ENCODE measurements at regions not wholly inside any gene's neighbourhood (a gene's known extent, or its start where the extent isn't known, plus 50 kb on each side); places are given as distances from the start of the nearest gene placed in this dataset.
"Not testable (repeated sequence)": the region's sequence is repeated elsewhere in the genome, so short reads cannot be mapped to it uniquely, and the experiment has no call there.

DNA sequence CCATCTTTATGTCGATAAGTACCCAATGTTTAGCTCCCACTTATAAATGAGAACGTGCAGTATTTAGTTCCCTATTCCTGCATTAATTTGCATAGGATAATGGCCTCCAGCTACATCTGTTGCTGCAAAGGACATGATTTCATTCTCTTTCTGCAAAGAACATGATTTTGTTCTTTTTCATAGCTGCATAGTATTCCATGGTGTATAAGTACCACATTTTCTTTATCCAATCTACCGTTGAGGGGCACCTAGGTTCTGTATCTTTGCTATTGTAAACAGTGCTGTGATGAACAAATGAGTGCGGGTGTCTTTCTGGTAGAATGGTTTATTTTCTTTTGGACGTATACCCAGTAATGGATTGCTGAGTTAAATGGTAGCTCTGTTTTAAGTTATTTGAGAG, 63.0 kb downstream of the HLX start:
- DNase-seq (ENCODE audit: low read depth in 3 of 3), result no peak

DNA sequence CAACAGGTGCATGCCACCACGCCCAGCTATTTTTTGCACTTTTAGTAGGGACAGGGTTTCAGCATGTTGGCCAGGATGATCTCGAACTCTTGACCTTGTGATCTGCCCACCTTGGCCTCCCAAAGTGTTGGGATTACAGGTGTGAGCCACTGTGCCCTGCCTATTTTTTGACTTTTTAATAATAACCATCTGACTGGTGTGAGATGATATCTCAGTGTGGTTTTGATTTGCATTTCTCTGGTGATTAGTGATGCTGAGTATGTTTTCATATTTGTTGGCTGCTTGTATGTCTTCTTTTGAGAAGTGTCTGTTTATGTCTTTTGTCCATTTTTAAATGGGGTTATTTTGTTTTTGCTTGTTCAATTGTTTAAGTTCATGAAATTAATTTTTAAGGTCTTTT, 63.7 kb downstream of the HLX start:
- DNase-seq (ENCODE audit: low read depth in 3 of 3), result not testable (repeated sequence)

DNA sequence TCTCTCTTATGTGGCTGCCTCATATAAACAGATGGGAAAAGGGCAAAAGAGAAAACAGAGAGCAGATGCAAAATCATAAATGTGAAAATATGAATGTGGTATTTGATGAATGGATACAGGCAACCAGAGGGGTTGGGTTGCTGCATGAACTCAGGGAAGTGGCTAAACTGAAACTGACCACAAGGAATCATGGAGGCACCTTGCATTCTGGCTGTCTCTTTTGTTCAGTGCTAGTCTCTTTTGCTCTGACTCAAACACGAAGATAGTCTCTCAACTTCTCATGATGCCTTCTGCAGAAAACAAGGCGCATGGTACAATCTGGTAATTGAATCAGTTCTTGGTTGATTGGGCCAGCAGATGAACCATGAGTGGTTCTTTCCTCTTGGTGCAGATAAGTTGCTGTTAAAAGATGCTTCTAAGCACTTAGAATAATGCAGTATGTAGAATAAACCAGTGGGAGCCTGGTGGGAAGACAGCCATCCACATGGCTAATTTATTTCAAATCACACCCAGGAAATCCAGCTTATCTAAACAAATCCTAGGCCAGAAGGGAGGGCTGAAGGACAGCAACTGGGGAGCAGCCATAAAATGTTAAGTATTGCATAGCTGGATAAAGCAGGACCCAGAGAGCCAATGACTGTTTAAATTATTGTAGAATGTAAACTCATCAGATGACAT, 64.2 kb downstream of the HLX start:
- DNase-seq (ENCODE audit: low read depth in 3 of 3), result no peak

DNA sequence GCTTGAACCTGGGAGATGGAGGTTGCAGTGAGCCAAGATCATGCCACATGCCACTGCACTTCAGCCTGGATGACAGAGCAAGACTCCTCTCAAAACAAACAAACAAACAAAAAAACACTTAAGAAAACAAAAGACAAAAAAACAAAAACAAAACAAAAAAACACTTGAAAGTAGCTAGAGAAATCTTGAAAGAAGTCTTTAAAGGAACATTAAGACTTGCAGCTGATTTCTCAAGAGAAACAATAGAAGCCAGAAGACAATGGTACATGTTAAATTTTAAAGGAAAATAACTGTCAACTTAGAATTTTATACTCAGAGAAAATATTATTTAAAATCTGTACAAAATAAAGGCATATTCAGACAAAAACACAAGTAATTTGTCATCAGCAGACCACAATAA, 71.3 kb downstream of the HLX start:
- DNase-seq (ENCODE audit: low read depth in 3 of 3), result no peak

DNA sequence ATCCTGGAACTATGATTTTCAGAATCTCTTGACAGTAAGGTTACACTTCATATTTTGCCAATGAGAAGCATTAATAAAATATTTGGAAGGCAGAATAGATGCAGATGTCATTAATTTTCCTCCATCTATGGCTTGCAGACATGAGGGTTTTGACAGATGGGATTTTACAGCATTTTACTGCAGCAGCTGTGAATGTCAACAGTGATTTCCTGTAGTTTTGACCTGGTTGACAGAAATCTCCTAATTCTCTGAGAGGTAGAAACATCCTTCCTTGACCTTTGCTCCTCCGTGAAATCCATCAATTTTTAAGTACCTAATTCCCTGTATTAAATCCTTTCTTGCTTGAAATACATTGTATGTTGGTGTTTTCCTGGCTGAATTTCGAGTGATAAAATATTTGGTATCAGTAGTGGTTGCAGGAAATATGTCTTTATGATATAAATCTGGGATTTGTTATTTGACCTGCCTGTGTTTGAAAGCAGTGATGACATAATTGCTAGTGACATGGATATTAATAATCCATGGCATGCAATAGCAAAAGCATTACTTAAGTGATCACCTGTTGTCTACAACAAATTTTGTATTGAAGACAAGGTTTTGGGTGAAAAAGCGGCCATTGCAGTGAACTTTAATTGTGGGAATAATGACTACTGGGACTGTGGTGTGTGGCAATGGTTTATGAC, 73.9 kb downstream of the HLX start:
- no peak for DNase-seq (ENCODE audit: low read depth in 3 of 3)

DNA sequence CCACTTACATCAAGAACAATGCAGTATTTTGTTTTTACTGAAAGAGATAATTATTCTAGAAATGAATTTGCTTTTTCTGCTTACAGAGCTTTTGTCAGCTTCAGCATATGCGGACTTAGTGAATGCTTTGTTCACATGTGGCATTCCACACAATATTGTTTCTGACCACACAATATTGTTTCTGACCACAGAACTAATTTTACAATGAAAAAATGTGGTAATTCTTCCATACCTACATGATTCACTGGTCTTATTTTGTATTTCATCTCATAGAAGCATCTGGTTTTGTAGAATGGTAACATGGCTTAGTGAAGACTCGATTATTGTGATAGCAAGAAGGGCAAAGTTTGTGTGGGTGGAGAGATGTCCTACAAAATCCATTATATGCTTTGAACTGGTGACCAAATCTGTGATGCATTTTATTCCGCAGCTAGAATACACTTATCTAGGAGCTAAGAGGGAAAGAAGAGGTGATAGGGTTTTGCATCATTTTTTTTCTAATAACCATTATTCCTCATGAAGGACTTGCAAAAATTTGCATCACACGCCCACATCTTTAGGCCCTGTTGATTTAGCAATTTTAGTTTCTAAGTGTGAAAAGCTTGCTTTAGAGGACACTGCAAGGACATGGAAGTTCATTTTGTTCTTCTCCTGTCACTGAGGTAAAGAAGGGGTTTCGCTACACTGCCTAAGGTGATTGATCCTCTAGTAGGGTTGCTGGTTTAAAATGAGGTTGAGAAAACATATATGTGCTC, 75.3 kb downstream of the HLX start:
- no peak for DNase-seq (ENCODE audit: low read depth in 3 of 3)

DNA sequence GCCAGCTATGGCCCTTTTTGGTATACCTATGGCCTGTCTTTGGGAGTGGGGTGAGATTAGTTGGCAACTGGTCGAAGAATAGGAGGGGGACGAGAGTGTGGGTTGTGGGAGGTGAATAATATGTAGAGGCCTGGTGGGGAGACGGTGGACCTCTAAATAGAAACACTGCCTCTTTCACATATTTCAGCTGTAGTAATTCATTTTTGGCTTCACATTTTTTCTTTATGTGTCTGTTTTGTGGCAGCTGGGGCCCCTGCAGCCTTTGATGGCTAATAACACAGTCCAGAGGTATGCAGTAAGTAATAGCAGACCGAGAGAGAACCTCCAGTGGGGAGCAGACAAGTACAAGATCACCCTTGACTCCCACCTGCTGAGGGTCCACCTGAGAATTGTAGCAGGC, 75.9 kb downstream of the HLX start:
- DNase-seq (ENCODE audit: low read depth in 3 of 3), result no peak

DNA sequence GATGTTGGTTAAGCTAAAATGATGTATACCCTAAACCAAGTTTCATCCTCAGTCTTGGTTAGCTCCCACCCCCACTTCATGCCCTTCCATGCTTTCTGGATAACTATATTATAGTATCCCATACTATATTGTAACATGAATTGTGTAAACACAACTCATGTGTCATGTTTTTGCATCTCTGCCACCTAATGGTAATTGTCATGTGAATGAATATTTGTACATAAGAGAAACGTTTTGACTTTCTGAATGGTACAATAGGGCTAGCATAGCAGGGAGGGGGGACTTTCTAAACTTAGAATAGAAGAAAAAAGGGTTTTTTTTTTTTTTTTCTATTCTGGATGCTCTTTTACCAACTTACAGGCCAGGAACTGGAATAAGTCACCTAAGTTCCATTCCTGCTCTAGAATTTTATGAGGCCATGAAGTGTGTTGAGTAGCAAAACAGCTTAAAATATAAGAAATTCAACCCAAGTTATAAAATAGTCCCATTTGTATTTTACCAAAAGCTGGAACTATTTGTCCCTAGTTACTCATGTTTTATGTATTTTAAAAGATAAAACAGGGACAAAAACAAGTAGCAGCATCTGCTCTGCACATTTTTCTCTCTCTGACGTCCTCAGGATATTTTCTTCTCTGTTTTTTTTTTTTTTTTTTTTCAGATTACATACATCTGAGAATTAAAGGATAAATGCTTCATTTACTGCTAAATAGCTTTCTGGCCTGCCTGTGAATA, 77.4 kb downstream of the HLX start:
- no peak for DNase-seq (ENCODE audit: low read depth in 3 of 3)

DNA sequence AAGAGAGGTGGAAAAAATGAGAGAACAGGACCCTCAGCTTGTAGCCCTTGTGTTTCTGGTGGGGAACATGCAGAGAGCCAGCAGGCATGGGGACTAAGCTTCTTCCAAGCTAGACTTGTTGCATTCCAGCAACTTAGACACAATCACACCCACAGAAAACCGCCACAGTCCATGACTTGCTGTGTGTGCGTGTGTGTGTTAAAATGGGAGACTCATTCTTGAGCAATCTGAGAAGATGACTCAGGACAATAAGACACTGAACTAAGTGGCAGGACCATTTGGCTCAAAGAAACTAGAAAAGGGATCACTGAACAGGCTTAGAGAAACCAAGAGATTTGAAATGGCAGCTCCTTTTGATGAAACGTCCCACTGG, 78.0 kb downstream of the HLX start:
- DNase-seq (ENCODE audit: low read depth in 3 of 3), result no peak

DNA sequence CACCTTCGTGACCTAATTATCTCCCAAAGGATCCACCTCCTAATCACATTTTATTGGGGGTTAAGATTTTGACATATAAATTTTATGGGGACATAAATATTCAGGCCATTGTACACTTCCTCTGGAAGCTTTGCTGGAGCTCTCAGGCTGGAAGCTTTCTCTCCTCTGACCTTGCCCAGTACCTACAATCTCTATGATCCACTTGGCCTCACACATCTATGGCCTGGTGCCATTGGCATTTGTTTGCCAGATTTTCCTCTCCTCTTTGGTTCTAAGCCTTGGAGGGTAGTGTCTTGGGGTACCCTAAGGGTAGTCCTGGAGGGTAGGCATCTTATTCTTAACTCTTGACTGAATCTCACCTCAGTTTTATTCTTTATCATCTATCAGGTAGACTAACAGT, 79.0 kb downstream of the HLX start:
- no peak for DNase-seq (ENCODE audit: low read depth in 3 of 3)

DNA sequence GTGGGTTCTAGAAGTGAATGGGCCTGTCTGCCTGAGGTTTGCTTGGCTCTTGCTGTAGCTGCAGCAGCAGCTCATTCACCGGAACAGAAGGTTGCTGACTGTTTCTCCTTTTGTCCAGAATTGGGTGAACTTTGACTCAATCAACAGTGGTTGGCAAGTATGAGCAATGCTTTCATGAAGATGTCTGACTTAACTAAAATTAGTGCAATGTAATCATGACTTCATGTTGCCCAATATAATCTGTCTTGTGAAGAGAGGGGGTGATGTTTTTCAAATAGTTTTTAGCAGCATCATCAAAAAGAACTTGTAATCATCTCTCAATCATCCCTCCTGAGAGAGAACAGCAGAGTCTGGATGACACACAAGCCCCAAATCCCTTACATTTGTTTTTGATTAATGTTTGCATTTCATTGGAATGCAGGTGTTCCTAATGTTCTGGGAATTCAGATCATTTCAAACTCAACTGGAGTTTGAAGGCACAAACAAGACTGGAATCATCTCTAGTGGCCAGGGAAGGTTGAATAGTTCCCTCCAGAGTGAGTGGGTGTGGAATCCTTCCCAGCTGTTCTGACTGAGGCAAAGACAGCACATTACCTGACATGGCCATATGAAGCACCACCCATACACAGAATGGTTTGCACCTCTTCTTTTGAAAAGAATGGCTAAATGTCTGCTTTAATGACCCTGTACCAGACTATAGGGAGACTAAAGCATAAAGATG, 82.9 kb downstream of the HLX start:
- DNase-seq (ENCODE audit: low read depth in 3 of 3), result no peak

DNA sequence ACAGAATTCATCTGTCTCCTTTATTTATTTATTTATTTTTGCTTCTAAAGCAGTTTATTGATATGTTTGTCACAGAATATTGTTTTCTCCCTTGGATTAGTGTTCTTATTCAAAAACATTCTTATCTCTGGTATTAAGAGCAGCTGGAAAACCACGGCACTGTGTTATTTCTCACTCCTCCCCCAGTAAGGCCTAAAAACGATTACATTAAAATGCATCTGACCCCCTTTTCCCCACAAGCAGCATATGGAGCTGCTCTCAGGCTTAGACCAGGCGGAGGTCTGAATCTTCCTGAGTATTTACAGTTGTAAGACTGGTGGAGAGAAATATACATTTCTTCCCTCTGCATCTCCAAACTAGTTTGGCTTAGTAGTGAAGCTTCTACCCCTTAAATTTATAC, 86.8 kb downstream of the HLX start:
- no peak for DNase-seq (ENCODE audit: low read depth in 3 of 3)

DNA sequence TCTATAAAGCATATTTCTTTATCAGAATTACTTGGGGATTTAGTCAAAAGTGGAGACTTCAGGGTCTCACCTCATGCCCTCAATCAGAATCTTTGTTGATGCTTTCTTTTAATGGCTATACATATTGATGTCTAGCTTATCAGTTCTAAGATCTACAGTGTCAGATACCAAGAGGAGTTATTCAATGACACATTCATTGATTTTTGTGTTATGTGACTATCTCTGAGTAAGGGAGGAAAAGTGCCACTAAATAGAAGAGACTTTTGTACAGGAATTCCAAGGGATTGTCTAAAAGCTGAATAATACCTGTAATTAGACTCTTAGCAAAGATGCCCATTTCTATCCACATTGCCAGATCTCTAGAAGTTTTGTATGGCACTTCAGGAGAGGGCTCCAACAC, 87.2 kb downstream of the HLX start:
- DNase-seq (ENCODE audit: low read depth in 3 of 3), result no peak

DNA sequence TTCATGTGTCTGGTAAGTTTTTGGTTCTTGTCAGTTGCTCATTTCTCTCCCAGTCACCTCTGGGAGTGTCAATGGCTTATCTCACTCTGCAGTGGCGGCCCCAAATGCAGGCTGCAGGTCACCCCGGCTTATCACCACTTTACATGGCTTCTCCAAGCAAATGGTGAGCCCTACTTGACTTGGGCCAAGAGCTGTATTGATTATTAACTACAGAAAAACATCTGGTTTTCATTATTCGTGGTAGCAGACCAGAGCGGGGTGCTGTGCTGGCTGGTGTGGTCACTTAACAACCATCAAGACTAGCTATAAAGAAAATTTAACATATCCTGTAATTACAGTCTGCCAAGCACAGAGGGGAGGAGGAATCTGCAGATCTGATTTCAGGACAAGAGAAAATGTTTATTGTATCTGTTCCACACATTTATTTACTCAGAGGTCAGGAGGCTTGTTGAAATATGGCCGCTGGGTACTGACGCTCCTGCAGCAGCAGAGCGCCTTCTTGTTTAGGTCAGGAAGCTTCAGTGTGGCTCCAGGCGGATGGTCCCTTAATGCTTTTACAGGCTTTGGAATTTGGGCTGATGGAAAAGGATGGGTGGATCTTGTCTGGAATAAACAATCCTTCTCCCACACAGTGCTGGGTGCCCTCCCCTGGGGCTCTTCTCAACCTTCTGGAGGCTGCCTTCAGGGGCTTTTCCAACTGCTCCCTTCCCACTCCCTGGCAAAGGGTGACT, 87.8 kb downstream of the HLX start:
- no peak for DNase-seq (ENCODE audit: low read depth in 3 of 3)

DNA sequence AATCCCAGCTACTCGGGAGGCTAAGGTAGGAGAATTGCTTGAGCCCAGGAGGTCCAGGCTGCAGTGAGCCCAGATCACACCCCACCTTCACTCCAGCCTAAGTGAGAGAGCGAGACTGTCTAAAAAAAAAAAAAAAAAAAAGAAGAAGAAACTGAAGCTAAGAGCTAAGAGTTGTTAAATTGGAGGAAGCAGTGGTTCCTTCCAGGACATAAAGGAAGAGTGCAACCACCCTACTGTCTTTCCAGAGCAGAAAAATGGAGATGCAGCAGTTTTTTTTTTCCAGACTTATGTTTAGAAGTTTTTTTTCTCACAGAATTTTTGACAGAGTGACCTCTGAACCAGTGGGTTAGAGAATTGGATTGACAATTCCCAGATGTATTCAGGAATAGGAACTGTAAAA, 88.7 kb downstream of the HLX start:
- no peak for DNase-seq (ENCODE audit: low read depth in 3 of 3)

DNA sequence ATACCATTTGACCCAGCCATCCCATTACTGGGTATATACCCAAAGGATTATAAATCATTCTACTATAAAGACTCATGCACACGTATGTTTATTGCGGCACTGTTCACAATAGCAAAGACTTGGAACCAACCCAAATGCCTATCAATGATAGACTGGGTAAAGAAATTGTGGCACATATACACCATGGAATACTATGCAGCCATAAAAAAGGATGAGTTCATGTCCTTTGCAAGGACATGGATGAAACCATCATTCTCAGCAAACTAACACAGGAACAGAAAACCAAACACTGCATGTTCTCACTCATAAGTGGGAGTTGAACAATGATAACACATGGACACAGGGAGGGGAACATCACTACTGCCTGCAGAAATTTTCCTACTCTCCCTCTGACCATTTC, 90.0 kb downstream of the HLX start:
- DNase-seq (ENCODE audit: low read depth in 3 of 3), result not testable (repeated sequence)

DNA sequence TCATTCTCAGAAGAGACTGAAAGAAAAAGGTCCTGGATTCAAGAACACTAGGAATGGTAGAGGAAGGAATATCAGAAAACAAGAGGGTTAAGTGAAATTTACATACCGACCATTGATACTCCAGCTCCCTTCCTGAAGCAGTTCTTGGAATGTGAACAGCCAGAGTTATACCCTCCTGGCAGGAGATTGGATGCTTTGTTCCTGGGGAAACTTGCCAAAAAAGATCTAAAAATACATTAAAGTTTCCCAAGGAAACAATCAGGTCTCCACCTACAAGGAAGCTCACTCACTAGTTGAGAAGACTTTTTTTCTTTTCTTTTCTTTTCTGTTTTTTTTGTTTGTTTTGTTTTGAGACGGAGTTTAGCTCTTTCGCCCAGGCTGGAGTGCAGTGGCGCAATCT, 91.1 kb downstream of the HLX start:
- DNase-seq (ENCODE audit: low read depth in 3 of 3), result no peak

DNA sequence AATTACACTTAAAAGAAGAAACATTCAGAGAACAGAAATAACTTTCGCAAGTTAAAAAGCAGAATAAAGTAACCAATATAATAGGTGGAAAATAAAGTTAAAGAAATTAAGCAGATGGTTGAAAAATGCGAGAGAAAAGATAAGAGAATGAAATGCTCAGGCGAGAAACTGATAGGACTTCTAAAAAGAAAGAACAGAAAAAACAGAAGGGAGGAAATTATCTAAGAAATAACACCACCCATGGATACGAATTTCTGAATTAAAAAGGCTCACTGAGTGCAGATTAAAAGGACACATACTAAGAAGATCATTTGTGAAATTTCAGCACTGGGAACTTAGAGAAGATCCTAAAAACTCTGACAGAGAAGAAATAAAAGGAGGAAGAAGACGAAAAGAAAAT, 92.0 kb downstream of the HLX start:
- DNase-seq (ENCODE audit: low read depth in 3 of 3), result no peak

DNA sequence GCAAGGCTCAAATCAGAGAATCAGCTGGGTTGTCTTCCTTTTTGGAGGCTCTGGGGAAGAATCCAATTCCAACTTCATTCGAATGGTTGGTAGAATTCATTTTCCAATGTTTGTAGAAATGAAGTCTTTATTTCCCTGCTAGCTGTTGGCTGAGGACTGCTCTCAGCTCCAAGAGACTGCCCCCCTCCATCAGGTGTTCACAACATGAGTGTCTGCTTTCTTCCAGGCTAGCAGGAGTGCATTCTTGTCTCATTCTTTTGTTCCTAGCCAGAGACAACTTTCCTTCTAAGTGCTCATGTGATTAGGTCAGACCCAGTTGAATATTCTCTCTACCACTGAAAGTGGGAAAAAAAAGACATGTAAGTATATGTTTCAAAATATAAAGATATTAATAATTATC, 95.2 kb downstream of the HLX start:
- no peak for DNase-seq (ENCODE audit: low read depth in 3 of 3)

DNA sequence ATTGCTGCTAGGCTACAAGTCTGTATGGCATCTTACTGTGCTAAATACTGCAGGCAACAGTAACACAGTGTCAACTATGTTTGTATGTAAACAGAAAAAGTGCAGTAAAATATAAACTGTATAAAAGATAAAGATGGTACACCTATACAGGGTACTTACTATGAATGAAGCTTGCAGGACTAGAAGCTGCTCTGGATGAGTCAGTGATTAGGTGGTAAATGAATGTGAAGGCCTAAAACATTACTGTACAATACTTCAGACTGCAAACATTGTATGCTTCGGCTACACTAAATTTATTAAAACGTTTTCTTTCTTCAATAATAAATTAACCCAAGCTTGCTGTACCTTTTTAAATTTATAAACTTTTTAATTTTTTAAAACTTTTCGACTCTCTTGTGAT, 97.1 kb downstream of the HLX start:
- DNase-seq (ENCODE audit: low read depth in 3 of 3), result no peak

DNA sequence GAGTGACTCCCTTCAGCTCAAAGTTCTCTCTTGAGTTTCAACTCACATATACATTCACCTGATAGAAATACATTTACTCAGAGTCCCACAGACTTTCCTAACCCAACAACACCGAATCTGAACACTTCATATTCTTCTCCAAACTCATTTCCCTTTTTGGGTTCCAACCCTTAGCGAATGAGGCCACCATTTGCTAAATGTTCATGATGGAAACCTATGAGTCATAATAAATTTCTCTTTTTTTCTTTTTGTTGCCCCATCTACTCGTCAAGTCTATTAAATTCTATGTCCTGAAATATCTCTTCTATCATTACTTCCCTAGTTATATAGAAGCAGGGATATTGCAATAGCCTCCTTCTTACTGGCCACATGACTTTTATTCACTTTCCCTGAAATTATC, 100.1 kb downstream of the HLX start:
- DNase-seq (ENCODE audit: low read depth in 3 of 3), result no peak
